ENCODE measurements at regions not wholly inside any gene's neighbourhood (a gene's known extent, or its start where the extent isn't known, plus 50 kb on each side); places are given as distances from the start of the nearest gene placed in this dataset.

- no peak for TF ChIP-seq CTCF (IDR thresholded peaks at IDR 0.05; ENCODE audit: low read depth, low read length)
- H3K4me3 ChIP-seq (replicated peaks in 1 of 2; ENCODE audit: low read depth in 2 of 2, low read length in 2 of 2), result no peak overlapping the region
- DNase-seq (ENCODE audit: low read depth in 2 of 2), result peak; percentile 26 to 44
Measured at GRCh38 chr15:100763835-100764750, 115.5 kb upstream of the ALDH1A3 start.

- H3K4me3 ChIP-seq (replicated peaks in 1 of 2; ENCODE audit: low read depth in 2 of 2, low read length in 2 of 2), result no peak overlapping the region
- no peak for TF ChIP-seq CTCF (IDR thresholded peaks at IDR 0.05; ENCODE audit: low read depth, low read length)
- DNase-seq (ENCODE audit: low read depth in 2 of 2), result peak; percentile 8 to 96
Measured at GRCh38 chr15:100764778-100765466, 114.7 kb upstream of the ALDH1A3 start.

GRCh38 chr15:100765467-100766241 is 114.0 kb upstream of the ALDH1A3 start:
- H3K4me3 ChIP-seq (replicated peaks in 1 of 2; ENCODE audit: low read depth in 2 of 2, low read length in 2 of 2), result no peak overlapping the region
- no peak for TF ChIP-seq CTCF (IDR thresholded peaks at IDR 0.05; ENCODE audit: low read depth, low read length)
- no peak for DNase-seq (ENCODE audit: low read depth in 2 of 2)

GRCh38 chr15:100766243-100767000 is 113.2 kb upstream of the ALDH1A3 start:
- TF ChIP-seq CTCF (IDR thresholded peaks at IDR 0.05; ENCODE audit: low read depth, low read length), result no peak
- H3K4me3 ChIP-seq (replicated peaks in 1 of 2; ENCODE audit: low read depth in 2 of 2, low read length in 2 of 2), result no peak overlapping the region
- DNase-seq (ENCODE audit: low read depth in 2 of 2), result no peak

GRCh38 chr15:100767001-100767825 is 112.4 kb upstream of the ALDH1A3 start:
- H3K4me3 ChIP-seq (replicated peaks in 1 of 2; ENCODE audit: low read depth in 2 of 2, low read length in 2 of 2), result no peak overlapping the region
- no peak for TF ChIP-seq CTCF (IDR thresholded peaks at IDR 0.05; ENCODE audit: low read depth, low read length)
- no peak for DNase-seq (ENCODE audit: low read depth in 2 of 2)
